Activated CD8-positive, alpha-beta memory T cell treated with anti-CD3 and anti-CD28 coated beads, Interleukin-2, amount 10 ng/mL, durations not matched to agents 7 days and 5 days (primary cell): ENCODE measurements at regions not wholly inside any gene's neighbourhood (a gene's known extent, or its start where the extent isn't known, plus 50 kb on each side); places are given as distances from the start of the nearest gene placed in this dataset.

Experiments
- ATAC-seq: fragments of 150-1000 bp; cut with Tn5 transposase; one replicate; pipeline ENCODE4 v1.10.0; 2021; ENCODE audit warnings: moderate library complexity
- CTCF ChIA-PET: fragments of 350-600 bp; sonication (Branson Sonifier 250); formaldehyde crosslinking; loops from one replicate; lab custom pipeline; 2021; ENCODE audit warnings: antibody characterized with exemption; lab: Charles Lee
- DNase-seq: peaks from one replicate; pipeline ENCODE4 v3.0.0-alpha.2; 2020
- H3K27ac Mint-ChIP-seq: one replicate; pipeline ENCODE4 v1.8.0; 2021; ENCODE audit warnings: mild to moderate bottlenecking, mixed read lengths
- H3K27me3 Mint-ChIP-seq: one replicate; pipeline ENCODE4 v1.8.0; 2021; ENCODE audit warnings: mixed read lengths
- H3K36me3 Mint-ChIP-seq: one replicate; pipeline ENCODE4 v1.8.0; 2021; ENCODE audit warnings: mild to moderate bottlenecking, mixed read lengths
- H3K4me1 Mint-ChIP-seq: one replicate; pipeline ENCODE4 v1.8.0; 2021; ENCODE audit warnings: mixed read lengths
- H3K4me3 Mint-ChIP-seq: one replicate; pipeline ENCODE4 v1.8.0; 2021; ENCODE audit warnings: mild to moderate bottlenecking, moderate library complexity, mixed read lengths
- H3K9me3 Mint-ChIP-seq: one replicate; pipeline ENCODE4 v1.8.0; 2022; ENCODE audit warnings: low read depth, mixed read lengths

GRCh38 chr2:16298866-16299265 lies 358.5 kb downstream of the MYCN start:
- no peak for DNase-seq
- H3K27me3 Mint-ChIP-seq: no peaks in the 10 kb centered on the region
- H3K4me1 Mint-ChIP-seq: no peaks in the 10 kb centered on the region
- H3K9me3 Mint-ChIP-seq: peaks cover 2% of the 10 kb centered on the region
- H3K4me3 Mint-ChIP-seq: no peak overlapping the region
- CTCF ChIA-PET: no interaction called here
- no peak for ATAC-seq
- no peak overlapping the region for H3K27ac Mint-ChIP-seq
- H3K36me3 Mint-ChIP-seq: no peaks in the 10 kb centered on the region

- DNase-seq: no peak
- Mint-ChIP-seq H3K36me3 (no peaks in the 10 kb centered on the region), H3K4me1 (no peaks in the 10 kb centered on the region), H3K4me3 (no peak overlapping the region), H3K27me3 (no peaks in the 10 kb centered on the region), H3K9me3 (peaks cover 2% of the 10 kb centered on the region), H3K27ac (no peak overlapping the region)
- no peak for ATAC-seq
- CTCF ChIA-PET: no interaction called here
These were observed 356.2 kb downstream of the MYCN start for GRCh38 chr2:16296331-16297250.

DNA sequence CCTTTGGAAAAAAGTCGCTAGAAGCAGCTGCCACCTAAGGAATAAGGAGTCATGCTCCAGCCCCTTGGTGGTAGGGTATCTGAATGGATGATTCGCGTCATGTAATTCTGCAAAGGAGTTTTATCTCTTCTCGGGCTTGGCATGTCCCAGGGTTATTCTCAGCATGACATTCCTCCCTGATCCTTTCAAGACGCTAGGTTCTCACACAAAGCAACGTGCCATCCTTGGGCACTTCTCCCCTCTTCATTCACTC lies 355.6 kb downstream of the MYCN start:
- DNase-seq: no peak
- no peak for ATAC-seq
- CTCF ChIA-PET: no interaction called here
- Mint-ChIP-seq H3K27ac (no peak overlapping the region), H3K36me3 (no peaks in the 10 kb centered on the region), H3K9me3 (peaks cover 2% of the 10 kb centered on the region), H3K4me1 (no peaks in the 10 kb centered on the region), H3K4me3 (no peak overlapping the region), H3K27me3 (no peaks in the 10 kb centered on the region)

DNA sequence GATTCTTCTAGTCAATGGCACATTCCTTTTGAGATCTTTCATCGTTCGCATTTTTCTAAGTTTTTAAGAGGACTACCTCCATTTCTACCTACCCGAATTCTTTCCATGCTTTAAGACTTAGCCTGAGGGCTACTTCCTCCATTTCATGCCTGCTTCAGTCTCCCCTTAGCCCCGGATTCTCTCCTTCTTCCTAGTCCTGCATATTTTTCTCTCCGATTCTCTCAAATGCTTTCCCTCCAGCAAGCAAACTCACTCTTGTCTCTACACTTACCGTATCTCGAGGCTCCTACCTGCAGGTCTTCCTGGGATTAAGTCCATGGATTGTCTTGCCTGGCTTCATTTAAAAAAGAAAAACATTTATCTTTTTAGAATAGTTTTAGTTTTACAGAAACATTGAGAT lies 354.4 kb downstream of the MYCN start:
- CTCF ChIA-PET: no interaction called here
- DNase-seq (no peak), ATAC-seq (no peak)
- no peak overlapping the region for H3K27ac Mint-ChIP-seq
- no peaks in the 10 kb centered on the region for H3K4me1 Mint-ChIP-seq
- H3K4me3 Mint-ChIP-seq: no peak overlapping the region
- H3K36me3 Mint-ChIP-seq: no peaks in the 10 kb centered on the region
- peaks cover 2% of the 10 kb centered on the region for H3K9me3 Mint-ChIP-seq
- no peaks in the 10 kb centered on the region for H3K27me3 Mint-ChIP-seq

GRCh38 chr2:16293871-16294270 lies 353.5 kb downstream of the MYCN start:
- Mint-ChIP-seq H3K36me3 (no peaks in the 10 kb centered on the region), H3K27me3 (no peaks in the 10 kb centered on the region), H3K4me1 (no peaks in the 10 kb centered on the region), H3K27ac (no peak overlapping the region), H3K9me3 (peaks cover 2% of the 10 kb centered on the region), H3K4me3 (no peak overlapping the region)
- no peak for ATAC-seq
- CTCF ChIA-PET: no interaction called here
- no peak for DNase-seq

- Mint-ChIP-seq H3K36me3 (no peaks in the 10 kb centered on the region), H3K27me3 (no peaks in the 10 kb centered on the region), H3K9me3 (peaks cover 2% of the 10 kb centered on the region), H3K4me3 (no peak overlapping the region), H3K4me1 (no peaks in the 10 kb centered on the region), H3K27ac (no peak overlapping the region)
- CTCF ChIA-PET: no interaction called here
- DNase-seq (no peak), ATAC-seq (no peak)
These were observed 353.0 kb downstream of the MYCN start for GRCh38 chr2:16293398-16293797.

DNA sequence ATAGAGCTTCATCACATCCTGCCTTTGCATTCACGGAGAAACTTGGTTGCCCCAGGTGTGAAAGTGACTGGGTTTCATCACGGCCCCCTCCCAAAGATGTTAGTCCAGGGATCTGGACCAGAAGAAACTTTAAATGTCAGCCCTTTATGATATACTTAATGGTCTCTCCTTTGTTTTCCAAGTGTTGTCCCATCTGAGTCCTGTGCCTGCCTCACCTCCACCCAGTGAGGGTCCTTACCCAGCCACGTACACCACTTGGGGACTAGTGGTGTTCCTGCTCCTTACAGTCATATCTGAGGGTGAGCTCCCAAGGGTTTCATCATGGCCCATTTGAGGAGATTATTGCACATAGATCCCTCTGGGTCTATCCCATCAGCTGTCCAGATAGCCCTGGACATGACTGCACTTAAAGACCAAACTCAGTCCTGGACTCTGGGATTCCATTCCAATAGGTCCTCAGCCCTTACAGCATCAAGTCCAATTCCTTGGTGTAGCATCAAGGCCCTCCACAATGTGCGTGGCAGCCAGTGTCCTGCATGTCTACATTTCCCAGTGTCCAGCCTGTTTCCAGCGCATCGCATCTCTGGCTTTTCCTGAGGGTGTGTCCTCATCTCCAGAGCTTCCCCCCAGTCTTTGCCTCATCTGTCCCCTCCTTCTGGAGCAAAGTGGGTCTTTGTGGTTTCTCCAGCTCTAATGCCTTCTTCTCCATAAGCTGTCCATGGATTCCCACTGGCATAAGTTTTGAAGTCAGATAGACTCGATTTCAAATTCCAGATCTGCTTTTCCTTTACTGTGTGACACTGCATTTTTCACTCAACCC lies 351.6 kb downstream of the MYCN start:
- CTCF ChIA-PET: no interaction called here

GRCh38 chr2:16291226-16291625 lies 350.9 kb downstream of the MYCN start:
- DNase-seq (no peak), ATAC-seq (no peak)
- Mint-ChIP-seq H3K4me3 (no peak overlapping the region), H3K9me3 (peaks cover 2% of the 10 kb centered on the region), H3K36me3 (no peaks in the 10 kb centered on the region), H3K27me3 (no peaks in the 10 kb centered on the region), H3K27ac (no peak overlapping the region), H3K4me1 (no peaks in the 10 kb centered on the region)
- CTCF ChIA-PET: no interaction called here

More for the DNA sequence above, 351.6 kb downstream of the MYCN start:
- no peaks in the 10 kb centered on the region for H3K27me3 Mint-ChIP-seq
- peaks cover 2% of the 10 kb centered on the region for H3K9me3 Mint-ChIP-seq
- no peaks in the 10 kb centered on the region for H3K36me3 Mint-ChIP-seq
- H3K4me1 Mint-ChIP-seq: no peaks in the 10 kb centered on the region
- DNase-seq (no peak), ATAC-seq (no peak)
- H3K27ac Mint-ChIP-seq: no peak overlapping the region
- H3K4me3 Mint-ChIP-seq: no peak overlapping the region

GRCh38 chr2:16290311-16291020 lies 350.1 kb downstream of the MYCN start:
- H3K4me3 Mint-ChIP-seq: no peak overlapping the region
- no peaks in the 10 kb centered on the region for H3K36me3 Mint-ChIP-seq
- H3K27me3 Mint-ChIP-seq: no peaks in the 10 kb centered on the region
- H3K4me1 Mint-ChIP-seq: no peaks in the 10 kb centered on the region
- DNase-seq (no peak), ATAC-seq (no peak)
- CTCF ChIA-PET: no interaction called here
- H3K9me3 Mint-ChIP-seq: peaks cover 2% of the 10 kb centered on the region
- H3K27ac Mint-ChIP-seq: no peak overlapping the region

DNA sequence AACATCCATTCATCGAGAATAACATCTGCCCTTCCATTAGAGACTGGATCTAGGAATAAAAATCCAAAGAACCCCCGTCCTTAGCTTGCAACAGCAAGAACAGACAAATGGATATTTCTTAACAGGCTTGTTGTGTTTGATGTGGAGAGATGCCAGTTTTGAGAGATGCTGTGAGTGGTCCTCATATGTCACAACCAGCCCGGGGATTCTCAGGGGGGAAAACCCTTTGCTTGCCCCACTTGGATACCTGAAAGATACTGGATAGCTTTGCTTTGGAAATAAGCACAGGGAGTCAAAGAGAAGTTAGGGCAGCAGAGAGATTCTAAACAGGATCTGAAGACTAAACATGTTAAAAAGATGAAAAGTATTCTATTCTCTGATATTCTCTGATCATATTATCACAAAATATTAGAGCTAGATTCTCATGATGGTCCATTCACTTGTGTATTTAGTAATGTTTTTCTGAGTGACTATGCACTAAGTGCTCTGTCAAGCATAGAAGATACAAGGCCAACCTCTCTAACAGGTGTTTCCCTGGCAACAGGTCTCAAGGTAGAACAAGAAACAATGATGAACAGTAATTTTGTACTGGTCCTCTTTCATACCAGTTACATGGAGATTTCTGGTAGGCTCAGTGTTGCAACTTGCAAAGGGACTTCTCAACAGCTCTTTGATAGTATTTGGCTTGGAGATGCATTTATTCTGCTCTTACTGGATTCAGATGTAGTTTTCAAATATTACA lies 348.2 kb downstream of the MYCN start:
- Mint-ChIP-seq H3K27ac (no peak overlapping the region), H3K4me3 (no peak overlapping the region), H3K9me3 (no peaks in the 10 kb centered on the region), H3K36me3 (no peaks in the 10 kb centered on the region), H3K4me1 (no peaks in the 10 kb centered on the region), H3K27me3 (no peaks in the 10 kb centered on the region)
- no peak for ATAC-seq
- CTCF ChIA-PET: no interaction called here
- DNase-seq: no peak

GRCh38 chr2:16287831-16288230 lies 347.5 kb downstream of the MYCN start:
- no peak overlapping the region for H3K4me3 Mint-ChIP-seq
- no peaks in the 10 kb centered on the region for H3K27me3 Mint-ChIP-seq
- no peak for DNase-seq
- no peaks in the 10 kb centered on the region for H3K9me3 Mint-ChIP-seq
- H3K27ac Mint-ChIP-seq: no peak overlapping the region
- no peaks in the 10 kb centered on the region for H3K4me1 Mint-ChIP-seq
- ATAC-seq: no peak
- CTCF ChIA-PET: no interaction called here
- H3K36me3 Mint-ChIP-seq: no peaks in the 10 kb centered on the region

- no peaks in the 10 kb centered on the region for H3K27me3 Mint-ChIP-seq
- no peaks in the 10 kb centered on the region for H3K36me3 Mint-ChIP-seq
- no peak overlapping the region for H3K4me3 Mint-ChIP-seq
- DNase-seq (no peak), ATAC-seq (no peak)
- CTCF ChIA-PET: no interaction called here
- no peaks in the 10 kb centered on the region for H3K9me3 Mint-ChIP-seq
- H3K27ac Mint-ChIP-seq: no peak overlapping the region
- no peaks in the 10 kb centered on the region for H3K4me1 Mint-ChIP-seq
These were observed 346.9 kb downstream of the MYCN start for GRCh38 chr2:16287281-16287680.

- Mint-ChIP-seq H3K9me3 (no peaks in the 10 kb centered on the region), H3K4me3 (no peak overlapping the region), H3K4me1 (no peaks in the 10 kb centered on the region), H3K36me3 (no peaks in the 10 kb centered on the region), H3K27me3 (no peaks in the 10 kb centered on the region), H3K27ac (no peak overlapping the region)
- CTCF ChIA-PET: no interaction called here
- ATAC-seq: no peak
- no peak for DNase-seq
These were observed 345.6 kb downstream of the MYCN start for GRCh38 chr2:16285813-16286510.
